Thyroid gland (tissue), 4 donors: ENCODE measurements at regions not wholly inside any gene's neighbourhood (a gene's known extent, or its start where the extent isn't known, plus 50 kb on each side); places are given as distances from the start of the nearest gene placed in this dataset.

ENCODE experiments used
- CTCF ChIP-seq, 6 experiments: fragments of 200-600 bp in 3 of 6; fragments of 450-650 bp in 3 of 6; sonication (generic) in 3 of 6; IDR thresholded peaks; one replicate each; pipeline ENCODE4 v1.5.1; 2016 to 2019; ENCODE audit warnings: antibody characterized with exemption in 6 of 6, mild to moderate bottlenecking in 2 of 6, inconsistent platforms in 1 of 6, moderate library complexity in 1 of 6
- POLR2A ChIP-seq, 2 donors: fragments of 450-650 bp; IDR thresholded peaks; one replicate each; pipeline ENCODE4 v1.6.1; 2017; ENCODE audit warnings: antibody characterized with exemption in 2 of 2, mild to moderate bottlenecking in 2 of 2, moderate library complexity in 1 of 2

GRCh38 chr4:114401483-114401882 lies 197.1 kb upstream of the UGT8 start:
- TF ChIP-seq POLR2A (IDR thresholded peaks at IDR 0.05) (no peak), CTCF (IDR thresholded peaks at IDR 0.05) (no peak)
